ENCODE measurements at regions not wholly inside any gene's neighbourhood (a gene's known extent, or its start where the extent isn't known, plus 50 kb on each side); places are given as distances from the start of the nearest gene placed in this dataset.

DNA sequence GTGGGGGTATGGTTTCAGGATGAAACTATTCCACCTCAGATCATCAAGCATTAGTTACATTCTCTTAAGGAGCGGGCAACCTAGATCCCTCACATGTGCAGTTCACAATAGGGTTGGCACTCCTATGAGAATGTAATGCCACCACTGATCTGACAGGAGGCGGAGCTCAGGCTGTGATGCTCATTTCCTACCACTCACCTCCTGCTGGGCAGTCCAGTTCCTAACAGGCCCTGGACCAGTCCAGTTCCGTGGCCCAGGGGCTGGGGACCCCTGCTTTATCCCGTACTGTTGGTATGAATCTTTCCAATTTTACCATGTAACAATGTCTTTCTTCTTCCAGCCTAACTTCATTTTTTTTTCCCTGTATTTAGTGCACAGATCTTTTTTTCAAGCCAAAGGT, 94.9 kb downstream of the OGFRL1 start:
- TF ChIP-seq PPARA (CRISPR knock-in tag; IDR thresholded peaks at IDR 0.05; ENCODE audit: borderline replicate concordance), result no peak
- ATAC-seq, result peak; percentile 86

DNA sequence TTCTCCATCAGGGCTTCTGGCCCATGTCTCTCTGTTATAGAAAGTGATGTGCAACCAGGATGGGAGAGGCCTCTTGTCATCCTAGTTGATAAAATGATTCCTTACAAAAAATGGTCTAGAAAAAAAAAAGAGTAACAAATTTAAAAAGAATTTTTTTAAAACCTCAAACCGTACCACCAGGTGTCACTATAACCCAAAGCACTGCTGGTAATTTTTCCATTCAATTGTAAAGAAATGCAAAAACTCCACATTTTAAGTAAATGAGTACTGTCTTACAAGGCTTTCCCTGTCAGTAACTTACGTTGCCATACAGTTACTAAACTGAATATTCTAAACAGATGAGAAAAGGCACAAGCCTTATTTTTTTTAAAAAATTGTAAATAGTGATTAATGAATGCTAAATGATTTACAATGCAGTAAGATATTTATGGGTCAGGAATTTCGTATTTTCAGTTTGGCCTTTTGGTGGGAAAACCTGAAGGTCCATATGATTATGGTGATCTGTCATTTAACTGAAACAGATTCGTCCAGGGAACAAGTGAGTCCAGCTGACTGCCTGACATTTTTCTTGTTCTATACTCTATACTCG, 95.4 kb downstream of the OGFRL1 start:
- peak; percentile 63; the same call in 2 of the 3 replicates for ATAC-seq
- TF ChIP-seq ZNF70 (CRISPR knock-in tag; IDR thresholded peaks at IDR 0.05), result no peak

DNA sequence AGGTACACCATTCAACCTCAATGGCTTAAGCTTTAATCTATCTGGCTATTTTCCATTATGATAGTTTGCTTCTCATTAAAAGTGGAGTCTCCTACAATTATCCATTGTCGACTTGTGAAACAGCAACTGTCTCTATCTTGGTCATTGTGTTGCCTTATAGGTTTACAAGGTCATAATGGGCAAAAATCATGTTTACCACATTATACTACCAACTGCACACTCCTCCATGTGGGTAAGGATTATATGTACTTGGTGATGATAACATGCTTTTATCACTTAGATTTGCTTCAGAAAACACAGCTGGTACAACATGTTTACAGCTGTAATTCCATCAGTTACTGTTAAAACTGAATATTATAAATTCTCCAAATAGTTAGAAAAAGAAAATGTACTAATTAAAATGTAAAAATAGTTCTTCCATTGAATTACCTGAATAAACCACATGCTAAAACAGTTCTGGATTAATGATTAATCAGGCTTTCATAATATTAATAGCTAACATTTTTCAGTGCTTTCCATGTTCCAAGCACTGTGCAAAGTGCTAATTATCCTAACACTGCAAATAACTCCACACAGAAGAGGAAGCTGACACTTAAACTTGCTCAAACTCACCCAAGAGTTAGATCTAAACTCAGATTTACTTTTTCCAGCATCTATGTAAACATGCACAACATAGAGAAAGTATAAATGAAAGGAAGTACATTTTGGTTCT, 96.7 kb downstream of the OGFRL1 start:
- ATAC-seq, result no peak
- TF ChIP-seq PPARA (CRISPR knock-in tag; IDR thresholded peaks at IDR 0.05; ENCODE audit: borderline replicate concordance) (no peak), ESRRG (CRISPR knock-in tag; IDR thresholded peaks at IDR 0.05) (no peak), GLIS3 (CRISPR knock-in tag; IDR thresholded peaks at IDR 0.05) (no peak), ZNF565 (CRISPR knock-in tag; conservative IDR thresholded peaks at IDR 0.05; ENCODE audit: low read depth) (no peak), BACH2 (CRISPR knock-in tag; IDR thresholded peaks at IDR 0.05; ENCODE audit: borderline replicate concordance) (no peak)

DNA sequence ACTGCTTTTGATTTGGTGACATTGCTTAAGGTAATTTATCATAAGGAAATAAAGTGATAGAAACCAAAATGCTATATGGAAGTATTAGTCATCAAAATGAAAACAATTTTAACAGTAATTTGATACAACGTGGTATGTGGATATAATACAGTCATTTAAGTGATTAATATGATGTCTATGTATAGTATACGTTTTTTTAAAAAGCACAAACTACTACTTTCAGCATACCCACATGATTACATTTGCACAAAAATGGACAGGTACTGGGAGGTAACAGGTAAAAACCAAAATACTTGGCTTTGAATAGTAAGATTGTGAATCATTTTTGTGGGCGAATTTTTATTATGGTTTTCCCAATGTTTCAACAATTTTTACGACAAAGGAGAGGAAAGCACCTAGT, 97.6 kb downstream of the OGFRL1 start:
- TF ChIP-seq PPARA (CRISPR knock-in tag; IDR thresholded peaks at IDR 0.05; ENCODE audit: borderline replicate concordance) (no peak), ZNF8 (CRISPR knock-in tag; IDR thresholded peaks at IDR 0.05) (no peak), ZFP30 (CRISPR knock-in tag; IDR thresholded peaks at IDR 0.05) (no peak), ISL1 (CRISPR knock-in tag; IDR thresholded peaks at IDR 0.05) (peak; percentile 25; the same call in 1 of the 2 replicates)
- peak; percentile 44; the same call in 2 of the 3 replicates for ATAC-seq

DNA sequence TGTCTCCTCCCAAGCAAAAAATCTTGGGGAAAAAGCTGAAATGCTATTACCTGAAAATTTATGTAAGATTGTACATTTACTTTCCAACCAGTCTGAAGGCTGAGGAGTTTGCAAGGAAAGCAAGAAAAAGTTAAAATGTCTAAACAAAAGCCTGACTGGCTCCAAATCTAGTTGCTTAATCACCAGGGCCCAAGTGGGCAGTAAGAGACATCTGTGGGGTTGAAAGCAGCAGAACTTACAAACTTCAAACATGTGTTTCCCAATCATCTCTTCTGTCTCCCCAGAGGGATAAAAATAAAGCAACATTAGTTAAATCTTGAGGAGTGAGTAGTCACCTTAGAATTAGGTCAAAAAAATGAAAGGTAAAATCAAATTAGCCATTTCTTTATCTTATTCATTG, 98.6 kb downstream of the OGFRL1 start:
- no peak for ATAC-seq
- no peak for TF ChIP-seq ISL1 (CRISPR knock-in tag; IDR thresholded peaks at IDR 0.05)
- TF ChIP-seq ZNF8 (CRISPR knock-in tag; IDR thresholded peaks at IDR 0.05), result no peak
- no peak for TF ChIP-seq RARB (CRISPR knock-in tag; IDR thresholded peaks at IDR 0.05)
- TF ChIP-seq, protein P1, sequence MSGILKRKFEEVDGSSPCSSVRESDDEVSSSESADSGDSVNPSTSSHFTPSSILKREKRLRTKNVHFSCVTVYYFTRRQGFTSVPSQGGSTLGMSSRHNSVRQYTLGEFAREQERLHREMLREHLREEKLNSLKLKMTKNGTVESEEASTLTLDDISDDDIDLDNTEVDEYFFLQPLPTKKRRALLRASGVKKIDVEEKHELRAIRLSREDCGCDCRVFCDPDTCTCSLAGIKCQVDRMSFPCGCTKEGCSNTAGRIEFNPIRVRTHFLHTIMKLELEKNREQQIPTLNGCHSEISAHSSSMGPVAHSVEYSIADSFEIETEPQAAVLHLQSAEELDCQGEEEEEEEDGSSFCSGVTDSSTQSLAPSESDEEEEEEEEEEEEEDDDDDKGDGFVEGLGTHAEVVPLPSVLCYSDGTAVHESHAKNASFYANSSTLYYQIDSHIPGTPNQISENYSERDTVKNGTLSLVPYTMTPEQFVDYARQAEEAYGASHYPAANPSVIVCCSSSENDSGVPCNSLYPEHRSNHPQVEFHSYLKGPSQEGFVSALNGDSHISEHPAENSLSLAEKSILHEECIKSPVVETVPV (CRISPR knock-in tag; IDR thresholded peaks at IDR 0.05), result no peak
- TF ChIP-seq GLIS3 (CRISPR knock-in tag; IDR thresholded peaks at IDR 0.05), result no peak
- TF ChIP-seq BACH2 (CRISPR knock-in tag; IDR thresholded peaks at IDR 0.05; ENCODE audit: borderline replicate concordance), result no peak
- TF ChIP-seq, protein P2, sequence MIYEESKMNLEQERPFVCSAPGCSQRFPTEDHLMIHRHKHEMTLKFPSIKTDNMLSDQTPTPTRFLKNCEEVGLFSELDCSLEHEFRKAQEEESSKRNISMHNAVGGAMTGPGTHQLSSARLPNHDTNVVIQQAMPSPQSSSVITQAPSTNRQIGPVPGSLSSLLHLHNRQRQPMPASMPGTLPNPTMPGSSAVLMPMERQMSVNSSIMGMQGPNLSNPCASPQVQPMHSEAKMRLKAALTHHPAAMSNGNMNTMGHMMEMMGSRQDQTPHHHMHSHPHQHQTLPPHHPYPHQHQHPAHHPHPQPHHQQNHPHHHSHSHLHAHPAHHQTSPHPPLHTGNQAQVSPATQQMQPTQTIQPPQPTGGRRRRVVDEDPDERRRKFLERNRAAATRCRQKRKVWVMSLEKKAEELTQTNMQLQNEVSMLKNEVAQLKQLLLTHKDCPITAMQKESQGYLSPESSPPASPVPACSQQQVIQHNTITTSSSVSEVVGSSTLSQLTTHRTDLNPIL (CRISPR knock-in tag; IDR thresholded peaks at IDR 0.05; ENCODE audit: low read depth), result no peak
- no peak for TF ChIP-seq CSDC2 (CRISPR knock-in tag; IDR thresholded peaks at IDR 0.05)
- no peak for TF ChIP-seq ARNTL (CRISPR knock-in tag; IDR thresholded peaks at IDR 0.05; ENCODE audit: borderline replicate concordance, low read depth)
- TF ChIP-seq, protein P3, sequence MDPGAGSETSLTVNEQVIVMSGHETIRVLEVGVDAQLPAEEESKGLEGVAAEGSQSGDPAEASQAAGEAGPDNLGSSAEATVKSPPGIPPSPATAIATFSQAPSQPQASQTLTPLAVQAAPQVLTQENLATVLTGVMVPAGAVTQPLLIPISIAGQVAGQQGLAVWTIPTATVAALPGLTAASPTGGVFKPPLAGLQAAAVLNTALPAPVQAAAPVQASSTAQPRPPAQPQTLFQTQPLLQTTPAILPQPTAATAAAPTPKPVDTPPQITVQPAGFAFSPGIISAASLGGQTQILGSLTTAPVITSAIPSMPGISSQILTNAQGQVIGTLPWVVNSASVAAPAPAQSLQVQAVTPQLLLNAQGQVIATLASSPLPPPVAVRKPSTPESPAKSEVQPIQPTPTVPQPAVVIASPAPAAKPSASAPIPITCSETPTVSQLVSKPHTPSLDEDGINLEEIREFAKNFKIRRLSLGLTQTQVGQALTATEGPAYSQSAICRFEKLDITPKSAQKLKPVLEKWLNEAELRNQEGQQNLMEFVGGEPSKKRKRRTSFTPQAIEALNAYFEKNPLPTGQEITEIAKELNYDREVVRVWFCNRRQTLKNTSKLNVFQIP (CRISPR knock-in tag; IDR thresholded peaks at IDR 0.05; ENCODE audit: borderline replicate concordance, low read depth), result no peak
- no peak for TF ChIP-seq OSR1 (CRISPR knock-in tag; IDR thresholded peaks at IDR 0.05)
- no peak for TF ChIP-seq ZFP30 (CRISPR knock-in tag; IDR thresholded peaks at IDR 0.05)
- no peak for TF ChIP-seq ZC3H10 (CRISPR knock-in tag; IDR thresholded peaks at IDR 0.05)
- TF ChIP-seq, protein P4, sequence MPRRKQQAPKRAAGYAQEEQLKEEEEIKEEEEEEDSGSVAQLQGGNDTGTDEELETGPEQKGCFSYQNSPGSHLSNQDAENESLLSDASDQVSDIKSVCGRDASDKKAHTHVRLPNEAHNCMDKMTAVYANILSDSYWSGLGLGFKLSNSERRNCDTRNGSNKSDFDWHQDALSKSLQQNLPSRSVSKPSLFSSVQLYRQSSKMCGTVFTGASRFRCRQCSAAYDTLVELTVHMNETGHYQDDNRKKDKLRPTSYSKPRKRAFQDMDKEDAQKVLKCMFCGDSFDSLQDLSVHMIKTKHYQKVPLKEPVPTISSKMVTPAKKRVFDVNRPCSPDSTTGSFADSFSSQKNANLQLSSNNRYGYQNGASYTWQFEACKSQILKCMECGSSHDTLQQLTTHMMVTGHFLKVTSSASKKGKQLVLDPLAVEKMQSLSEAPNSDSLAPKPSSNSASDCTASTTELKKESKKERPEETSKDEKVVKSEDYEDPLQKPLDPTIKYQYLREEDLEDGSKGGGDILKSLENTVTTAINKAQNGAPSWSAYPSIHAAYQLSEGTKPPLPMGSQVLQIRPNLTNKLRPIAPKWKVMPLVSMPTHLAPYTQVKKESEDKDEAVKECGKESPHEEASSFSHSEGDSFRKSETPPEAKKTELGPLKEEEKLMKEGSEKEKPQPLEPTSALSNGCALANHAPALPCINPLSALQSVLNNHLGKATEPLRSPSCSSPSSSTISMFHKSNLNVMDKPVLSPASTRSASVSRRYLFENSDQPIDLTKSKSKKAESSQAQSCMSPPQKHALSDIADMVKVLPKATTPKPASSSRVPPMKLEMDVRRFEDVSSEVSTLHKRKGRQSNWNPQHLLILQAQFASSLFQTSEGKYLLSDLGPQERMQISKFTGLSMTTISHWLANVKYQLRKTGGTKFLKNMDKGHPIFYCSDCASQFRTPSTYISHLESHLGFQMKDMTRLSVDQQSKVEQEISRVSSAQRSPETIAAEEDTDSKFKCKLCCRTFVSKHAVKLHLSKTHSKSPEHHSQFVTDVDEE (CRISPR knock-in tag; IDR thresholded peaks at IDR 0.05), result no peak
- TF ChIP-seq PPARA (CRISPR knock-in tag; IDR thresholded peaks at IDR 0.05; ENCODE audit: borderline replicate concordance), result no peak
- TF ChIP-seq TCF4 (CRISPR knock-in tag; IDR thresholded peaks at IDR 0.05; ENCODE audit: borderline replicate concordance), result no peak
- TF ChIP-seq TOX (CRISPR knock-in tag; IDR thresholded peaks at IDR 0.05; ENCODE audit: borderline replicate concordance), result no peak
- no peak for TF ChIP-seq ZFP3 (CRISPR knock-in tag; IDR thresholded peaks at IDR 0.05)

Data from SK-N-SH treated with all-trans-retinoic acid at 6 μM for 48 hours (cell line).